ENCODE measurements at regions not wholly inside any gene's neighbourhood (a gene's known extent, or its start where the extent isn't known, plus 50 kb on each side); places are given as distances from the start of the nearest gene placed in this dataset.

- TF ChIP-seq POLR2A (IDR thresholded peaks at IDR 0.05) (no peak), CTCF (IDR thresholded peaks at IDR 0.05) (no peak)
Measured at GRCh38 chr2:220000080-220000479, 372.6 kb downstream of the SLC4A3 start.
